Gastroesophageal sphincter (tissue), 3 donors: ENCODE measurements at regions not wholly inside any gene's neighbourhood (a gene's known extent, or its start where the extent isn't known, plus 50 kb on each side); places are given as distances from the start of the nearest gene placed in this dataset.

Experiments used
- CTCF ChIP-seq, 4 experiments: fragments of 200-600 bp in 2 of 4; fragments of 450-650 bp in 2 of 4; sonication (generic) in 1 of 4; IDR thresholded peaks; one replicate each; pipeline ENCODE4 v1.5.1; 2017 to 2019; ENCODE audit warnings: antibody characterized with exemption in 4 of 4, mild to moderate bottlenecking in 2 of 4, moderate library complexity in 2 of 4
- EP300 ChIP-seq: sonication (generic); formaldehyde crosslinking; IDR thresholded peaks from one replicate; pipeline ENCODE4 v1.6.1; 2017; ENCODE audit warnings: antibody characterized with exemption, mild to moderate bottlenecking
- POLR2A ChIP-seq, 2 donors: fragments of 450-650 bp; IDR thresholded peaks; one replicate each; pipeline ENCODE4 v1.6.1; 2017; ENCODE audit warnings: antibody characterized with exemption in 2 of 2, mild to moderate bottlenecking in 2 of 2, moderate library complexity in 1 of 2
- POLR2AphosphoS5 ChIP-seq: sonication (generic); formaldehyde crosslinking; IDR thresholded peaks from one replicate; pipeline ENCODE4 v1.6.1; 2017; ENCODE audit warnings: antibody characterized with exemption

- TF ChIP-seq EP300 (no peak), CTCF (IDR thresholded peaks at IDR 0.05) (no peak), POLR2A (IDR thresholded peaks at IDR 0.05) (no peak), POLR2AphosphoS5 (no peak)
Measured at GRCh38 chr15:62770752-62771151, 271.8 kb upstream of the TPM1 start.
